ENCODE measurements at regions not wholly inside any gene's neighbourhood (a gene's known extent, or its start where the extent isn't known, plus 50 kb on each side); places are given as distances from the start of the nearest gene placed in this dataset.

DNA sequence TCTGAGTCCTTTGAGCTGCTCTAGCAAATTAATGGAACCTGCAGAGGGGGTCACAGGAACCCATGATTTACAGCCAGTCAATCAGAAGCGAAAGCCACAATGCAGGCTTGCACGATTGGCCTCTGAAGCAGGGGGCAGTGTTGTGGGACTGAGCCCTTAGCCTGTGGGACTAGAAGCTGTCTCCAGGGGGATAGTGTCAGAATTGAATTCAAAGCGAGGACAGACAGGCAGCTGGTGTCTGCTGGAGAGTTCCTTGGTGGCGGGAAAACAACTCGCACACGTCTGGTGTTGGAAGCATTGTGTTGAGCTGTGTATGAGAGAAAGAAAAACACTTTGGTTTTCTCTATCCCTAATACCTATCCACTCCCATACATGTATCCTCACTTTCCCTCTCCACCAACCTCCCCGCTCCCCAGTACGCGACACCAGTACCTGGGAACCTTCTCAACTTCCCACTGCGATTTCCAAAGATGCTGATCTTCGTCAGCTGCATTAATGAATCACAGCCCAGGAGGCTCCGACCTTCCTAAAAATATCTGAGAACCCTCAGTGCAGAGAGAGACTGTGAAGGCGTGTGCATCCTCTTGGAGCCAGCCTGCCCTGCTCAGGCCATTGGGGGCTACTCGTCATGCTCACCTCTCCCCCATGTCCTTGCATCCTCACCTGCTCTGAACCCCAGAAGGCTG is 88.2 kb downstream of the HS1BP3 start:
- no peak for DNase-seq

DNA sequence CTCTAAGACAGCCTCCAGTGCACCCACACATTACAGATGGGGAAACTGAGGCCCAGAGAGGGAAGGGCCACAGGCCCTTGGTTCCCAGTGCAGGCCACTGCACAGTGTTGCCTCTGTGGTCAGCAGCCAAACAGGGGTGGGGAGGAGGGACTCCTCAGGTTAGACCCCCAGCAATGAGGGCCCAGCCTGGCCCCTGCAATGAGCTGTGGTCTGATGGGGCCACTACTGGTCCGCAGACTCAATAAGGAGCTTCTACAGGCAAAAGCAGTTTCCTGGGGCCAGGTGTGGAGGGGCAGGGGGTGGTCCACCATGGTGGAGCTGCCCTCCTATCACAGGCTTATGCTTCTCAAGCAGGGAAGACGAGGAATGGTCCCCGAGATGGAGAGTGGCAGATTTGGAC is 87.6 kb downstream of the HS1BP3 start:
- no peak for DNase-seq

DNA sequence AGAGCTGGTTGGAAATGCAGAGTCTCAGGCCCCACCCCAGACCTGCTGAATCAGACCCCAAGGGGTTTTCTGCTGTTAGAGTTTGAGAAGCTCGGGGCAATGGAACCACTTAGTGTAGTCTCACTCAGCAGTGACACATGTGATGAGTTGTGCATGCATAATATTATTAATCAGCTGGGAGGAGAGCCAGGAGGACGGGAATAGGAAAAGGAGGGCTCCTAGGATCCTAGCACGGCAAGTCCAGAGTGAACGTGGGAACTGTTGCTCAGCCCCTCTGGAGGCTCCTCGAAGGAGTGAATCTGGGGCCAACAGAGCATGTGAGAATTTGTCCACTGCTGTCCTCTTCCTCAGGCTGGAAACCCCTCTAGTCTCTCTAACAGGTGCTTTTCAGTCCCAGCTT is 87.1 kb downstream of the HS1BP3 start:
- no peak for DNase-seq

DNA sequence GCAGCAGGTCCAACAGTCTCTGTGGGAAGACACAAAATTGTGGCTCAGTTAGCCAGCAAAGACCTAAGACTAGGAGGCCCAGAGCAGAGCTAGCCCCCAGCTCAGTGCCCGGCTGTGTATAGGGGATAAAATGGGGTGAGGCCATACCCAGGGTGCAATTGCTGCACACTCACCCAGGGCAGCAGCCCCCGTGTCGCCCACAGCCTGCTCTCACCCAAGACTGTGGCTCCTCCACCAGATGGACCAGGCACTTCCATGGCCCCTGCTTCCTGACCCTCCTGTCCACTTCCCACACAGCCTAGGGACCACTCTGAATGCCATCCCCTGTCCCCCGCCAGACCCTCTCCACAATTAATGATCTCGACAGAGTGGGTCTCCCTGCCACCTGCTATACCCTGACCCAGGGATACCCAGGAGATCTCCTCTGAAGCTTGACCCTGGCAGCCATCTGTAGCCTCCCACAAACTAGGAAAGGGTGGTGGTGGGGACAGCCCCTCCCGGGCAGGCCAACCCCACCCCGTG is 85.7 kb downstream of the HS1BP3 start:
- no peak for DNase-seq

DNA sequence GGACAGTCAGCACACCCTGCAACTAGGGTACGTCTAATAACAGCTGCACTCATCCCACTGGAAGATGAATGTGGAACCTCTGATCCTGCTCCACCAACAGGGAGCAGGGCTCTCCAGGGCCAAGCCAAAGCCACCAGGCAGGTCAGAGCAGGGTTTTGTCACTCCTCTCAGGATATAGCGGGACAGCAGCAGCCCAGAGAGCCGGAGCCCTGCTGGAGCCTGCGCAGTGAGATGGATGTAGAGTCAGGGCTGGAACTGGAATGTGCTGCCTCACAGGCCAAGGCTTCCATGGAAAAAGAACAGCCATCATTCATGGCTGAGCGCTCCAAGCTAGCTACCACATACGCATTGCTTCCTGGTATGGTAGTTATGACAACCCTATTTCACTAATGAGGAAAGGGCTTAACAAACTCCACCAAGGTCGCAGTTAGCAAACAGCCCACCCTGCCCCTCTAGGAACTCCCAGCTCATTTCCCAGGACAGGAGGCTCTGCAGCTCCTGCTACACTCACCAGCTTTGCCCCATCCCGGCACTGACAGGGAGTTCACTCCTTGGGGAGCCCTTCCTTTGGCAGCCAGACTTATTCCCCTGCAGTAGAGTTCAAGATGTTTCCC is 85.2 kb downstream of the HS1BP3 start:
- no peak for DNase-seq

DNA sequence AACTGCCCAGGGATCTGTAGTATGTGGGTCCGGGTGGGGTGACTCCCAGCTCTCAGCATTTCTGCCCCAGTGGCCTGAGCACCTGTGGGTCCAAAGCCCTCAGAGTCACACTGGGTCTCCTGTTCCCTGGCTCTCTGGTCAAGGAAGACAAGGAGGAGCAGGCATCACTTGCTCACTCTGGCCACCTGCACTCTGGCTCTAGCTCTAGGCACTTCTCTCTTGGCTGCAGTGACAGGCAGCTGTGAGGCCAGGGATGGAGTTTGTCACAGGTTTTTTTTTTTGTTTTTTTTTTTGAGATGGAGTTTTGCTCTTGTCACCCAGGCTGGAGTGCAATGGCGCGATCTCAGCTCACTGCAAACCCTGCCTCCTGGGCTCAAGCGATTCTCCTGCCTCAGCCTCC is 84.6 kb downstream of the HS1BP3 start:
- no peak for DNase-seq

DNA sequence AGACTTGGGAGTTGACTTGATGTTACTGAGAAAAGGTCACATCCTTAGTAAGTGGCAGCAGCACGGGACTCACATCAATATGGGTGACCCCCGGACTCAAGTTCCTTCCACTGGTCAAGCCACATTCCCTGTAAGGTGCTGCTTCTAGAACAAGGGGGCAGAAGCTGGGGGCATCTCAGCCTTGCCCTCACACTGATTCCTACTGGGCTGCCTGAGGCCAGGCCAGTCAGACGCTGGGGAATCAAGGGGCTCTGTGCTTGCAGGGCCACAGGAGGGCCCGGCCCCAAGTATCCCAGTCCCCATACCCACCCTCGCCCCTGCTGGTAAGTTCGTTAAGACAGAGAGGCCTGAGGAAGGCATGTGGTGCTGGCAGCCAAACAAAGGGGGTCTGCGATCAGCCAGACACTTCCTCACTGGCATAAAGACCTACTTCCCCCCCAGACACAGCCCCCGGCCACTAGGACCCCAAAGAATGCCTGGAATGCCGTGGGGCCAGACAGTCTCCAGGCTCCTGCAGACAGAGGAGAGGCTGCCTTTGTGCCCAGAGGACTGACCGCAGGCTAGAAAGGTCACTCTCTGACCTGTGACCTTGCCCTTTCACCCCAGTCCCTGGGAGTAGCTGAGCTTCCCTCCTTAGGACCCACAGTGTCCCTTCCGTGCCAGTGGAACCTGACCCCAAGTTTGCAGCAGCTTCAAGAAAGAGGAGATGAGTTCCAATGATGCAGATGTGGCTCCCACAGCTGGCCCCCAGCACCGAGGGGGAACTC is 83.6 kb downstream of the HS1BP3 start:
- DNase-seq: no peak

All from OCI-M1 (cell line).